CD4-positive, alpha-beta T cell treated with Interleukin-6 for 4 hours (primary cell): ENCODE measurements at regions not wholly inside any gene's neighbourhood (a gene's known extent, or its start where the extent isn't known, plus 50 kb on each side); places are given as distances from the start of the nearest gene placed in this dataset.
"Not testable (repeated sequence)": the region's sequence is repeated elsewhere in the genome, so short reads cannot be mapped to it uniquely, and the experiment has no call there.

Experiments used
- DNase-seq: peaks from one replicate; pipeline ENCODE4 v3.0.0-alpha.2; 2020; ENCODE audit warnings: mixed read lengths

DNA sequence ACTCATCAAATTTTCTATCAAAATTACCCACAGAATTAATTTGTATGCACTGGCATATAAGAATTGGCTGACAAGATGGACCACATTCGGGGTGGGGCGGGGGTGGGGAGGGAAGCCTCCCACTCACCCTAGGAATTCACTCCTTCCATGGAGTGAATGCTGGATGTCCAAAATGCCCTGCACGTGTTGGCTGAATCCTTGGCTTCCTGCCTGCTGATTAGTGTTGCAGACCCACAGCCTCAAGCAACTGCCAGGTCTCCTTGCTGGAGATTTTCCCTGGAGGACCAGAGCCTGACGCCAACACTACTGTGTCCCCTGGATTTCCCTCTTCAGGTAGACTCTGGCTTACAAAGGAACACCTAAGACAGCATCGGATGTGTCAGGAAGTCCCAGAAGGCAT lies 575.7 kb upstream of the CDH11 start:
- DNase-seq, result no peak

DNA sequence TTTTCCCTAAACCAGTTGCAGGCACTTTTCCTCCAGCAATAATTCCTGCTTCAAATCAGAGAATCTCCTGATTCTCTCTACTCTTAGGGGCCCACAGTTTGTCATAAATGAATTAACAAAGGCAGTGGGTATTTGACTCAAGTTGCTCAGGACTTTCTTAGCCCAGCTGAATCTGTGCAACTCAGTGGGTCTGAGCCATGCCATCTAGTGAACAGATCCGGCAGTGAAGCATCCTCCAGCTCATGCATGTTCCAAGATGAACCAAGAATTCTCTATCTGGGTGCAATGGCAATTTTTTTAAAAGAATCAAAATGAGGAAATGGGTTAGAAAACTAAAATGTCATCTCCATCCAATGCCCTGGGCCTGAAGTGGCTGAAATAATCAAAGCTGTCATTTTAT lies 575.2 kb upstream of the CDH11 start:
- DNase-seq, result no peak

DNA sequence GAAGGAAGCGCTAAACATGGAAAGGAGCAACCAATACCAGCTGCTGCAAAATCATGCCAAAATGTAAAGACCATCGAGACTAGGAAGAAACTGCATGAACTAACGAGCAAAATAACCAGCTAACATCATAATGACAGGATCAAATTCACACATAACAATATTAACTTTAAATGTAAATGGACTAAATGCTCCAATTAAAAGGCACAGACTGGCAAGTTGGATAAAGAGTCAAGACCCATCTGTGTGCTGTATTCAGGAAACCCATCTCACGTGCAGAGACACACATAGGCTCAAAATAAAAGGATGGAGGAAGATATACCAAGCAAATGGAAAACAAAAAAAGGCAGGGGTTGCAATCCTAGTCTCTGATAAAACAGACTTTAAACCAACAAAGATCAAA lies 570.0 kb upstream of the CDH11 start:
- DNase-seq, result not testable (repeated sequence)

DNA sequence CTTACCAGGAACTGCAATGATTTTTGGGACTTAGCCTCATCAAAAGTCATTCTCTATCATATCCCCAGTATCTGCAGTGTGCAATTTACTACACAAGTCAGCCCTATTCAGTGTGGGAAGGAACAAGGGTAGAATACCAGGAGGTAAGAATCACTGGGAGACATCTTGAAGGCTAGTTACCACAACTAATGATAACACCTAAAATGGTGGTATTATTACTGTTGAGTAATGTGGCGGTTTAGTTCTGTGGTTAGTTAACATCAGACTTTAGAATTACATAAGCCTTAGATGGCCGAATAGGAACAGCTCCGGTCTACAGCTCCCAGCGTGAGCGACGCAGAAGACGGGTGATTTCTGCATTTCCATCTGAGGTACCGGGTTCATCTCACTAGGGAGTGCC lies 567.9 kb upstream of the CDH11 start:
- no peak for DNase-seq

DNA sequence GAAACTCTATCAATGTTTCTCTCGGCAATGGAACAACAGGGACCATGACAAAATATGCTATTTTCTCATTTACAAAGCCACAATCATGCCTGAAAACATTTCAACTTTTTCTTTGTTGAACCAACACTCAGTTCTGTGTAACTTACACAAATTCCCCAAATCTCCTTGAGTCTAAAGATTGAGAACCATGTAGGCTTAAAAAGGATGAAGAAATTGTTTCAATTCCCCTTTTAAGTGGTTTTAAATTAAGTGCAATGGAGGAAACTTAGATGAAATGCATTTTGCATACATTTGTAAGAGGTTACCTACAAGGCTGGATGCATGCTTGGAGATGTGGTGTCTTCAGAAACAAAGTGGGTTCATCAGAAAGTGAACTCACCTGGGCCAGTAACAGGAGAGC lies 566.4 kb upstream of the CDH11 start:
- DNase-seq, result no peak

DNA sequence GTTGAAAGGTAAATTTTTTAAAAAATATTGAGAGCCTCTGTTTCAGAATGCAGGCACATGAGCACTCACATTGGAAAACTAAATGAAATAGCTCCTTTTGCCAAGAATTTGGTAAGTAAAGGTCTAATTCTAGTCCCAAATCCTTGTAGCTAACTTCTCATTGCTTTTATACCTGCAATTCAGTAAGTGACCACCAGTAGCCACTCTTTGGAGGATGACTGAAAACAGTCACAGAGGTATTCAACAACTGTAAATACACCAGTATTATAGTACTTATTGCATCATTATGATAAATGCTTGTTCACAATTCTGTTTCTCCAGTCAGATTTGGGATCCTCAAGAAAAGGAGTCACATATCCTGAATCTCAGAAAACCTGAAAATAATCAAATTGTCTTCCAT lies 562.4 kb upstream of the CDH11 start:
- no peak for DNase-seq

DNA sequence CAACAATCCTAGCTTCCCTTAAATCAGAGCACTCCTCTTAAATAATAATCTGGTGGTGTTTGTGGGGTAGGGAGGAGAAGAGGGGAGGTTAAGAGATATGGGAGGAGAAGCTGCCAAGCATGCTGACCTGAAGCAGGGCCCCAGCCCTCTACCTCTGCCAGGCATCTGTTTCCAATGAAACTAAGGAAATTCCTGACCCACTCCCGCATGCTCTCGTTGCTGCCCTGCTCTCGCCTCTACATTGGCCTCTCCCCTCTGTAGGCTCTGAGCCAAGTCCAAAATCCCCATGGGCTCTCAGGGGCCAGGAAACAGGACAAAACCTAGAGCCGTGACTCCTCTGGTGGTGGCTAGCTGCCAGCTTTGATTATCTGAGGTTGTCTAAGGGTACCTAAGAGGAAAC lies 559.5 kb upstream of the CDH11 start:
- DNase-seq, result no peak

DNA sequence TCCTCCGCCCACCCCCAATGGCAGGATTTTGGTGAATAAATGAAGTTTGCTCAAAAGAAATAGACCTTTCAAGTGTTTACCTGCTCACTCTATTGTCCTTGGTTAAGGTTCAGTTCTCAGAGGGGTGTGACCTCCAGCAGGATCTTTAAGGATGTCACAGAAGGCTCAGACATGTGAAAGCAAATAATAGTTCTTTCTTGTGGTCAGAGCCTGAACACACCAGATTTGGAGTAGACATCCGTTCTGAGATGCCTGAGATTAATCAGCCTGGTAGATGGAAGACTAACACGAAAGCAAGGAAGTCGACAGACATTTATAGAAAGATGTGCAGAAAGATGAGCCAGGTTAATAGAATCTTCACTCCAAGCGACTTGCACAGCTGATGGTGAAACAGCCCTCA lies 557.9 kb upstream of the CDH11 start:
- no peak for DNase-seq

DNA sequence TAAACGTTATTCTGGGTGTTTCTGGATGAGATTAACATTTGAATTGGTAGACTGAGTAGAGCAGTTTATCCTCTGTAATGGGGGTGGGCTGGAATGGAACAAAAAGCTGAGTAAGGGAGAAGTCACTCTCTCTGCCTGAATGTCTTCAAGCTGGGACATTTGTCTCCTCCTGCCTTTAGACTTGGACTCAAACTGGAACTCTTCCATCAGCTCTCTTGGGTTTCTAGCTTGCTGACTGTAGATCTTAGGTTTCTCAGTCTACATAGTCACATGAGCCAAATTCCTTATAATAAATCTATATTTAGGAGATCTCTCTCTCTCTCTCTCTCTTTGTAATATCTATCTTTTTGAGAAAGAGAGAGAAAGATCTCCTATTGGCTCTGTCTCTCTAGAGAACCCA lies 553.3 kb upstream of the CDH11 start:
- DNase-seq, result no peak

DNA sequence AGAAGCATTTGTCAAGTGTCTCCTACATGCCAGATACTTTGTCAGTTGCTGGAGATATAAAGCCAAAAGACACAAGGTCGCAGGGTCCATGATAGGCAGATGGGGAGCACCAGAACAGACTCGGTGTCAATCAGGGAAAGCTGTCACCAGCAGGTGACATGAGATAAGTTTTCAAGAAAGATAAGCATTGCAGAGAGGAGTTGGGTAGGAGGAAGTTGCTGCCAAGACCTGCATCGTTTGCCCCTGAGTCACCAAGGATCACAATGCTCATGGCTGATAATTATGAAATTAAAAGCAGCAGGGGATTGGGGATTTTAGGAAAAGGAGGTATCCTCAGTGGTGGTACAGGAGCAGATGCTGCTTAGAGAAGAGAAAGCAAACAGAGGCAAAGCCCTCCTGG lies 551.1 kb upstream of the CDH11 start:
- DNase-seq, result no peak

DNA sequence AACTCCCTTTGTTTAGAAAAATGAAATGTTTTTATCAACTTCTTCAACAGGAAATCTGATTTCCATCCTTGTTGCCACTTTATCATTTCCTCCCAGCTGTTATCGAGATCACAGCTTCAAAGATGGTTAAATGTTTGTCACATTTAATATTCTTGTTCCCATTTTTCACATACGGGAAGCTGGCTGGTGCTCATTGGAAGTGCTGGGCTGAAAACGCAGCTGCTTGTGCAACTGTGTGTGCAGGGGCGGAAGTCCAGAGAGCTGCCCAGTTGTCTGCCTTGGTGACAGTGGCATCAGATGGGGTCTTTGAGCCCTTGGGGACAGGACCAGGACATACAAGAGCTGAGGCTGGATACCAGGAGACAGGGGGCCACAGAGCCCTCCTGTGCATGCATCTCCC lies 549.2 kb upstream of the CDH11 start:
- DNase-seq, result no peak

DNA sequence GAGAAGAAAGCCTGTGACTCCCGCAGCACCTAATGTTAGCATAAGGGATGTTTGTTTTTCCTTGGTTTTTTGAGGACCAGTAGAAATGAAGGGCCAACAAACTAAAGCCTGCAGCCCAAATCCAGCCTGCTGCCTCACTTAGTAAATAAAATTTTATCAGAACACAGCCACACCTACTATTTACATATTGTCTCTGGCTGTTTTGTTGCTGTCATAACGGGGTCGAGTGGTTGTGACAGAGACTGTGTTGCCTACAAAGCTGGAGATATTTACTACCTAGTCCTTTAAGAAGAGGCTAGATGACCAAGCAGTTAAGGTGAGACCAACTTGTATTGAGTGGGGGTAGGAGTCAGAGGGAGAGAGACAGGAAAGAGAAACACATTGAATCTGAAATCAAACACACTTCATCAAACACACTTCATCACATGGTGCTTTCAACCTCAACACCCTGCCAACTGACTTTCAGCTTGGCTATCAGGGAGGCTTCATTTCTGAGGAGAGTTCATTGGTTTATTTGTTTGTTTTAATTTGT lies 546.3 kb upstream of the CDH11 start:
- no peak for DNase-seq

DNA sequence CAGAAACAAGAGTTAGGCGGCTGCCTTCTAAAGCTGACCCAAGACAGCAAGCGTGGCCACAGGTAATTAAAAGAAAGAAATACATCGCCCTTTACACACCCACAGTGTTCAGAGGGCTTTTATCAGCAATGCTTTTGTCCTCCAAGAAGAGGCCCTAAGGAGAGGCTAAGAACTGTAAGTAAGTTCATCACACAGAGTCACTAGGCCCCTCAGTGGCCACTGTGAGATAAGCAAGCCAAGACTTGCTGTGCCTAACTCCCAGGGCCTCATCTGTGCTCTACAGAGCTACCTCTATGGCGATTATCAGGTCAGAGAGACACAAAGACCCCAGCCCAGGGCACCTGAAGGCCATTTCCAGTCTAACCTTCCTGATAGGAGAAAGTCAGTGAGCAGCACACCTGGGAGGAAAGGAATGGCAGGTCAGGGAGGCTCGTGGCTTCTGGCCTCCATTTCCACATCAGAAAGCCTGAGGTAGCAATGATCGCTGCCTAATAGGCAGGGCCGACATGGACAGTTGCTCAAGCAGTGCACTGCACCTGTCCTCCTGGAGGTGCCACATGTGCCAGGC lies 545.2 kb upstream of the CDH11 start:
- no peak for DNase-seq

DNA sequence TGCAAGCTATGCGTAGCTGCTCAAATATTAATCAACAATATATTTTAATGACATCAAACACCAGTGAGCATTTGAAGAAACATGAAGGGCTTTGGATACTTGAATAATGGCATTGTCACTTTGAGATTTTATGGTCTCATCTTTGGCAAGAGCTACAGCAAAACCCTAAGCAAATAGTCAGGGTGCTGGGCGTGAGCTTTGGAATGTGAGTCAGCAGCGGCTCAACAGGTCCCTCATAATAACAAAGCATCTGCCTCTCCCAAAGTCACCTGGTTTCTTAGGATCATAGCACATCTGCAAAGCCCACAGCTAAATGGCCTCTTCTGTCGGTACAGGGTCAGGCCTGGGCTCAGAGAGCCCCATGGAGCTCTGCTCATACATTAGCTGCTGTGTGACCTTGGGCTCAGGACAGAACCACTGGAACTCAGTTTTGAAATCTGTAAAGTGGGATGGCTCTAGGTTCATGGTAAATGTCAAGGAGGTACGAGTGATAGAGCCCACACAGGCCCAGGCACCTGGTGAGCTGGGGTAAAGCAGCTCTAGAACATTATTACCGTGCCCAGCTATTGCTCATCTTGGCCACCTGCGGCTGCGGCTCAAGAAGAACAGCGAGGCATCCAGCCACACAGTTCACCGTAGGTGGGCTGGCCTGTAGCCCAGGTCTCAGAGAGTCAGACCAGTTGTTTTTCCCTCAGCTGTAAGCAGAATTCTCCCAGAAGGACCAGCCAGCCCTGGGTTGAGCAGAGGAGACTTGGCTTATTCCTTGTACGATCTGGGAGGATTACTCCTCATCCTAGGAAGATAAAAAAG lies 544.5 kb upstream of the CDH11 start:
- DNase-seq, result no peak

DNA sequence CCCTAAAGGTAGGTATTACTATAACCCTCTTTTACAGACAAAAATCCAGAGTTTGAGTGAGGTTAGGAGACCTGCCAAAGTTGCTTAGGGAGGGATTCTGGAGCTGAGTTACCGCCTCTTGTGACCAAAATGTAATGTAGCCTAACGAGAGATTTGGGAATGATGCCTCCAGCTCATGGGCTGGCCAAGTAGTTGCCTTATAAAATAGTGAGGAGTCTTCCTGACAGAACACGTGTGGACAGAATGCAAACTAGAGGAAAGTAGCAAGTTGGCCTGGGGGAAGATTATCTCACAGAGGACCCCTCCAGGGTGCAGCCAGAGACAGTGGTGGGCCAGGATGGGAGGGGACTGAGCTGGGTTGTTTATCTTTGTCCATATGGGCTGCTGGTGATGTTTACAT lies 543.7 kb upstream of the CDH11 start:
- no peak for DNase-seq

DNA sequence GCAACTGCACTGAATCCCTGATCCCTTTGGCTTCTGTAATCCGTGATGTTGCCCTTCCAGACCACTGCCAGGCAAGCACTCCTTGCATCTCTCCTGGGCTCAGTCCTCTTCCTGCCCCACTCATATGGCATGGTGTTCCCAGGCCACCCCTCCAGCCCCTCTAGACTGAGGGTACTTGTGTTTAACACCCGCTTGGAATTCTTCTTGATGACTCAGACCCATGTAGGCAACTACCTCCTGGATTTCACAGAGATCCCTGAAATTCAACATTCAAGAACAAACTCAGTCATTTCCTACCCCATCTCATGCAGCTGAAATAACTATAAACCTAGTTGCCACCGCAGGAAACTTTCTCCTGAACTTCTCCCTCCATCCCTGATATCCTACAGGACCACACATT lies 541.9 kb upstream of the CDH11 start:
- DNase-seq, result no peak

DNA sequence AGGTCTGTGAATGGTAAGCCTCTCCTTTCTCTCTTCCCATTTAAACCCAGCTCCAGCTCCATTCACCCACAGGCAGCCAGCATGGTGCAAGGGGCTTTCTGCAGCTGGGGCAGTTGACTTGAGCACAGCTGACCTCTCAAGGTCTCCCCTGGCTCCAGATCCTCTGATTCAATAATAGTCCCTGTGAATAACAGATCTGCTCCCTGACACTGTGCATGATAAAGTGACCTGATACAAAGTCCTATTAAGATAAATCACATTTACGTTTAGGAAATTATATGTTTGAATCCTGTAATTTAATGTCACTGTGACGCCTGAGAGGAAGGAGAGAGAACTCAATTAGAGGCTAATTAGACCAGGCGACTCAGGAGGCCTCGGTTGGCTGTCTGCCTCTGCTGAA lies 540.4 kb upstream of the CDH11 start:
- no peak for DNase-seq

DNA sequence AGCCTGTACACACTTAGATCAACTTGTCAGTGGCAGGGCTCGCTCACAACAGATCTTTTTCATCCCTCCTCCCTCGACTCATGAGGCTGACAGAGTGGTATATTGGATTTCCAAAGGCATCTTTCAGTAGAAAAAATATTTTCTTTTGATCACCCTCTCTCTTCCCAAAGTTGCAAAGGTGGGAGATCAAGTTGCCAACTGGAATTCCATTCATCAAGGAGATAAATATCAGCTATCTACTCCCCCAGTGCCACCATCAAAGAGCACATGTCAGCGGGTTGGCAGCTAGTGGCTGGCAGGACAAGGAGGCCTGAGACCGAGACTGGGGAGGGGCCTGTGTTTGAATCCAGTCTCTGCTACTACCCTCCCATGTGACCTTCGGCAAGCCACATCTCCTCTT lies 539.7 kb upstream of the CDH11 start:
- no peak for DNase-seq

DNA sequence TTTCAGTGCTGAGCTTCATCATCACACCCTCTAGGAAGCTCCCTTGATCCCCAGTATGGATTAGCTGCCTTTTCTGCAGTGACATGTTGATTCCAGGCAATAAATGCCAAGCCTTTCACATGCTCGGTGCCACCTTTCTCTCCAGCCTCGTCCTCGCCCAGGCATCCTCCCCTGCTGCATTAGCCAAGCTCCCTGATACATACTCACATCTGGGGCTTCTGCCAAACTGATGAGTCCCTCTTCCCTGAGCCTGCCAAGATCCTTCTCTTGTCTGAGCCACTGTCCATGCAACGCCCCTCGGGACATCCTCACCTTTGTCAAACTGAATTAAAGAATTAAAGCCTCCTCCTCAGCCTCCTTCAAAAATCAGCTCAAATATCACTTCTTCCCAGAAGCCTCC lies 538.5 kb upstream of the CDH11 start:
- DNase-seq, result no peak

DNA sequence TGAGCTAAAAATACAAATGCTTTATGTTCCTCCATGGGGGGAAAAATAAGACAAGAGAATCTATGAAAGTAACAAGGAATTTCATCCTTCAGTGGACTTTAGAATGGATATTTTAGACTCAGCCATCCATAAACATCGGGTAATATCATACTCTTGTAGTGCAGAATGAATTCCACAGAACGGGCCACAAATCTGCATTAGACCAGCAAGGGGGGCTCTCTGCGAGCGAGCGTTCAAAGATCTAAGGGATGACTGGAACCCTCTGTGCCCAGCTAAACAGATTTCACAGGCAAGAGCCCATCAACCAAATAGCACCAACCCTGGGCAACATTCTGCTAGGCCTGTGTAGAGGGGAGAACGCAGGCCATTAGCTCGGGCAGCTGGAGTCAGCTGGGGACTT lies 537.9 kb upstream of the CDH11 start:
- no peak for DNase-seq

DNA sequence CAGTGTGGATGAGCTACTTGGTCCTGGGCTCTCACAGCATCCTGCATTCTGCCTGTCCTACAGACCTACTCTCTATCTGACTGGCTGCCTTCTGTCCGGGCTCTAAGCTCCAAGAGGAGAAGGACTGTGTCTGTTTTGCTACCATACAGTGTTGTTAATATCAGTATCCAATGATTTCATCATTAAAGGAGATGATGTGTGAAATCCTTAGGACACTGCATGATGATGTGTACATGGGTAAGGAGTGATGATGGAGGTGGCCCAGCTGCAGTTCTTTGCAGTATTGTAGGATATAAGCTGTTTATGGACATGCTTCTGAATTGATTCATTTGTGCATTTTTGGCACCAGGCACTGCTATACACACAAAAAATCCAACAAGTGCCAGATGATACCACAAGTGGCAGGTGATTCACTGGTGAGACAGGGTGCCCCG lies 536.9 kb upstream of the CDH11 start:
- DNase-seq, result no peak

DNA sequence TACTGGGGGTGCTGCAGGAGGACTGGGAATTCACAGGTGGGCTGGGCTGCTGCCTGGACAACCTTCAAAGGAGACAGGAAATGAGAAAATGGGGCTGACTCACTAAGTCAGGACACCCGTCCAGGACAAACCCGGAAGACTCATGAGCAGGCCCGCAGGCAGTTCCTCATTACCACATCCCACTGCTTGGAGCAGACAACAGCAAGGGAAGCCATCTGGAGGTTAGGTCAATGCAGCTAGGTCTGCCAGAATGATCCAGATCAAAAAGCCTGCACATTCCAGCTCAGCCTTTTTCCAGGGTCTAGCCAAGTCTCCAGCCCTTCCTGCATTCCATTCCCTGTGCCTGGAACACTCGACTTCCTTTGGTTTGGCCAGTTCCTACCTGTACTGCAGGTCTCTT lies 536.5 kb upstream of the CDH11 start:
- DNase-seq, result no peak

DNA sequence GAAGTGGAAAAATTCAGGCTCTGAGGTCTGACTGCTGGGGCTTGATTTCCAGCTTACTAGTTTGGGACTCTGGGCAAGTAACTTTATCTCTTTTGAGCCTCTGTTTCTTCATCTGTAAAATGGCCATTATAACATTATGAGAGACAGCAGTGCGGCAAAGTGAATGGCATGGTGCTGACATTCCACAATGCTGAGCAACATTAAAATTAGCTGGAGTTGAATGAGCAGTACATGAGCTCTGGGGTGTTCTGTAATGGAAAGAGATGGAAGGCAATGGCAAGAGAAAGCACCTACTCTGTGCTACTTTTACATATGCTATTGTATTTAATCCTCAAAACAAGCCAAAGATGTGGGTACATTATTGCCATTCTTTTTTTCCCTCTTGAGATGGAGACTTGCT lies 535.7 kb upstream of the CDH11 start:
- DNase-seq, result no peak

DNA sequence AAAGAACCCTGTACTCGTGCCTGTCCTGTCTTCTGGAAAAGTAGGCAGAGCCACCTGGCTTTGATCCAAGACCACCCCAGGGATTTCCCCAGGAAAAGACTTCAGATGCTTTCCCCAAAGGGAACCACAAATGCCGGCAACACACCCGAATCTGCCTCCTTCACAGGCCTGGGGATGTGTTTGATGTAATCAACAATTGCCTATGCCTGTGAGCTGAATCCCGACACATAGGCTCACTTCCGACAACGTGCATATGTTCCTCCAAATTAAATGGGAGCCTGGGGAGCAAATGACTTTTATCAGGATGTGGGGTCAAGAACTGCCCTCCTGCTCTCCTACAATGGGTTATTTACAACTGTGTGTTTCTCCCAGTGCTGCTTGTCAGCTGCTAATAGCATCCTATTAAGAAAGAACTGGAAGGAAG lies 535.2 kb upstream of the CDH11 start:
- DNase-seq, result no peak

DNA sequence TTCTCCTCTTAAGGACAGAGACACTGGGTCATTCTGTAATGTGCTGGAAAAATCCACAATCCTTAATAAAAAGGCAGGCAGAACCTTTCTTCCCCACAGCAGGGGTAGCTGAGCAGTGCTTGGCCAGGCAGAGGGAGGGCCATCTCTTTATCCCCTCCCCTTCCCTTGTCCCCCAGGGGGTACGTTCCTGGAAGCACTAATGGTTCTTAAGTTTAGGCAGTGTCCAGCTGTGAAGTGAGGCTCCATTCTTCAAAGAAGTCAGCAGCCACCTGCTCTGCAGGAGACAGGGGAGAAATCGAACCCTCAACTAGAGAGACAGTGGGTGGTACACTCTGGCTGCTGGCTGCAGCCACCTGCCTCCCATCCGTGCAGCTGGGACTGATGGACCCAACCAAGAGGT lies 533.9 kb upstream of the CDH11 start:
- DNase-seq, result no peak
